Uterus (tissue), 3 donors: ENCODE measurements at regions not wholly inside any gene's neighbourhood (a gene's known extent, or its start where the extent isn't known, plus 50 kb on each side); places are given as distances from the start of the nearest gene placed in this dataset.

ENCODE experiments used
- DNase-seq, 2 donors: peaks; one replicate each; pipeline ENCODE4 v3.0.0-alpha.2; 2019 to 2020
- H3K27ac ChIP-seq, 2 donors: fragments of 200-600 bp; sonication (generic); 1 replicate in 1 of 2; 2 replicates in 1 of 2; pipeline ENCODE4 v1.5.1; 2016 to 2018
- H3K27me3 ChIP-seq, 2 donors: fragments of 200-600 bp; sonication (generic); one replicate each; pipeline ENCODE4 v1.5.1; 2018 to 2019; ENCODE audit warnings: control low read depth in 1 of 2
- H3K36me3 ChIP-seq, 2 donors: fragments of 200-600 bp; sonication (generic); one replicate each; pipeline ENCODE4 v1.5.1; 2019; ENCODE audit warnings: control low read depth in 1 of 2
- H3K4me1 ChIP-seq, 2 donors: fragments of 200-600 bp; sonication (generic); one replicate each; pipeline ENCODE4 v1.5.1; 2018 to 2019; ENCODE audit warnings: control low read depth in 1 of 2
- H3K4me3 ChIP-seq, 2 donors: fragments of 200-600 bp; sonication (generic); 1 replicate in 1 of 2; 2 replicates in 1 of 2; pipeline ENCODE4 v1.5.1; 2018 to 2019; ENCODE audit warnings: mild to moderate bottlenecking in 1 of 2
- H3K9me3 ChIP-seq, 2 donors: fragments of 200-600 bp; sonication (generic); one replicate each; pipeline ENCODE4 v1.5.1; 2019; ENCODE audit warnings: control low read depth in 1 of 2
- CTCF ChIP-seq, 4 experiments: fragments of 200-600 bp in 2 of 4; fragments of 450-650 bp in 2 of 4; sonication (generic) in 2 of 4; IDR thresholded peaks; one replicate each; pipeline ENCODE4 v1.5.1; 2016 to 2019; ENCODE audit warnings: antibody characterized with exemption in 4 of 4, mild to moderate bottlenecking in 2 of 4, moderate library complexity in 1 of 4
- POLR2A ChIP-seq, 2 donors: fragments of 450-650 bp; IDR thresholded peaks; one replicate each; pipeline ENCODE4 v1.6.1; 2016; ENCODE audit warnings: antibody characterized with exemption in 2 of 2, mild to moderate bottlenecking in 1 of 2, moderate library complexity in 1 of 2
- intact Hi-C: fragments of 100-400 bp; cut with DNase I; formaldehyde crosslinking; loops from one replicate; pipeline ENCODE4 v1.15.1; 2023; ENCODE audit warnings: low total_unique reads
- donor health status: DM: yes; HTN: yes; CAD: no.

DNA sequence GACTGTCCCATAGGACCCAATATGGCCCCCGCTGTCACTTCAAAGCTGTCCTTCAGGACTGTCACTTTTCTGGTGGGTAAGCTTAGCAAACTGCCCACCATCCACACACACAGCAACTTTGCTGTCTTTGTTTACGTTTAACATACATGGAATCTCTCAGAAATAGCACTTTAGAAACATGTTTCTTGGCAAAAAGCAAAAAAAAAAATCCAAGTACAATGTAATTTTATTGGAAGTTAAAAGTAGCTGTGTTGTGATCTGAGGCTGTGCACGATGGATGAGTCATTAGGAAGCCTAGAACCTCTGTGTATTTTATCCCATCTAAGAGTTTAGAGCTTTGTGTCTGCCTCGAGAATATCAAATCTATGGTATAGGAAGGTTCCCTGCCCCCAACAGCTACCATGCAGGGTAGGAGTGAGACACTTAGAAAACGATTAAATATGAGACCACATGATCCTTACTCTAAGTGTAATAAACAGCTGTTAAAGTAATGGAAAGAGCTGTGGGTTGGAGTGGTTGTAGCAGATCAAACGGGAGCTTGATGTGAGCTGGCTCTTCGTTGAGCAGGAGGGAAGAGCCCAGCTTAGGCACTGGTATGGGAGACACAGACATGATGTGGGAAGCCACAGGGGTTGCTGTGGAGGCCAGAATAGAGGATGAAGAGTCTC lies 119.5 kb downstream of the PLEKHG1 start:
- TF ChIP-seq CTCF (IDR thresholded peaks at IDR 0.05) (no peak), POLR2A (IDR thresholded peaks at IDR 0.05) (no peak)
- H3K27ac ChIP-seq = no peak overlapping the region
- no peaks in the 10 kb centered on the region for H3K27me3 ChIP-seq
- intact Hi-C loops = no loop called here
- no peak for DNase-seq
- no peaks in the 10 kb centered on the region for H3K36me3 ChIP-seq
- H3K4me3 ChIP-seq = no peak overlapping the region
- no peaks in the 10 kb centered on the region for H3K4me1 ChIP-seq
- no peaks in the 10 kb centered on the region for H3K9me3 ChIP-seq

- Histone ChIP-seq H3K4me1 (no peaks in the 10 kb centered on the region), H3K36me3 (no peaks in the 10 kb centered on the region), H3K4me3 (no peak overlapping the region), H3K9me3 (no peaks in the 10 kb centered on the region), H3K27me3 (no peaks in the 10 kb centered on the region), H3K27ac (no peak overlapping the region)
- intact Hi-C loops = no loop called here
- no peak for TF ChIP-seq CTCF (IDR thresholded peaks at IDR 0.05)
- TF ChIP-seq POLR2A (IDR thresholded peaks at IDR 0.05) = no peak
- DNase-seq = no peak
These were observed 120.1 kb downstream of the PLEKHG1 start for GRCh38 chr6:150719831-150720230.

DNA sequence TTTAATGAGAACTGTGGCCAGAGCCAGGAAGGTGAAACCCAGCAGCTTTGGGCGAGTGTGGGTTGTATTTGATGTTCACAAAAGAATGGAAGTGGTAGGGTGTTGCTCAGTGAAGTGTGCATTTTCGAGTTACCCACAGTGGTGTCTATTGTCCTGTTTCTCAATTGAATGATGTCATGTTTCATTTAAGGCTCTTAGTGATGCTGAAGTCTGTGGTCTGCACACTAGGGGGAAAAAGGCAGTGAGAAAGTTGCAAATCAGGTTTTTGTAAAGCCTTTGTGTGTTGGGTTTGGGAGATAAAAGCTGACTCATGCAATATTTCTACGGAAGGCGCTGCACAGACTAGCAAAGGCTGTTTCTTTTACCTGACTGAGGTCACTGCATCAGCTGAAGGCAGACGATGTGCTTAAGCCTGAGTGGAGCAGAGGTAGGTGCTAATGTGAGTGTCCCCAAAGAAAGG lies 121.1 kb downstream of the PLEKHG1 start:
- Histone ChIP-seq H3K4me3 (no peak overlapping the region), H3K9me3 (no peaks in the 10 kb centered on the region), H3K27ac (no peak overlapping the region), H3K36me3 (no peaks in the 10 kb centered on the region), H3K4me1 (no peaks in the 10 kb centered on the region), H3K27me3 (no peaks in the 10 kb centered on the region)
- no peak for DNase-seq
- intact Hi-C loops = no loop called here
- no peak for TF ChIP-seq CTCF (IDR thresholded peaks at IDR 0.05)
- TF ChIP-seq POLR2A (IDR thresholded peaks at IDR 0.05) = no peak

- Histone ChIP-seq H3K27me3 (no peaks in the 10 kb centered on the region), H3K27ac (no peak overlapping the region)
These were observed 122.0 kb downstream of the PLEKHG1 start for GRCh38 chr6:150721418-150722266.

More at GRCh38 chr6:150721418-150722266, 122.0 kb downstream of the PLEKHG1 start:
- no peaks in the 10 kb centered on the region for H3K36me3 ChIP-seq
- no peak overlapping the region for H3K4me3 ChIP-seq
- TF ChIP-seq POLR2A (IDR thresholded peaks at IDR 0.05) (no peak), CTCF (IDR thresholded peaks at IDR 0.05) (no peak)
- DNase-seq = no peak
- H3K4me1 ChIP-seq = no peaks in the 10 kb centered on the region
- no peaks in the 10 kb centered on the region for H3K9me3 ChIP-seq
- intact Hi-C loops = no loop called here
